T-helper 1 cell treated with Interleukin-12 subunit alpha and Interleukin-12 subunit beta and Interleukin-4 antibody, amounts not matched to agents 30 ng/mL and 1 ng/mL, for 36 hours (primary cell): ENCODE measurements at regions not wholly inside any gene's neighbourhood (a gene's known extent, or its start where the extent isn't known, plus 50 kb on each side); places are given as distances from the start of the nearest gene placed in this dataset.
"Not testable (repeated sequence)": the region's sequence is repeated elsewhere in the genome, so short reads cannot be mapped to it uniquely, and the experiment has no call there.

Source experiments
- intact Hi-C: fragments of 100-400 bp; cut with micrococcal nuclease; formaldehyde crosslinking; loops from one replicate; pipeline ENCODE4 v1.15.1; 2024

GRCh38 chr12:107826276-107826675 is 51.8 kb downstream of the ASCL4 start:
- intact Hi-C loops, result no loop called here

DNA sequence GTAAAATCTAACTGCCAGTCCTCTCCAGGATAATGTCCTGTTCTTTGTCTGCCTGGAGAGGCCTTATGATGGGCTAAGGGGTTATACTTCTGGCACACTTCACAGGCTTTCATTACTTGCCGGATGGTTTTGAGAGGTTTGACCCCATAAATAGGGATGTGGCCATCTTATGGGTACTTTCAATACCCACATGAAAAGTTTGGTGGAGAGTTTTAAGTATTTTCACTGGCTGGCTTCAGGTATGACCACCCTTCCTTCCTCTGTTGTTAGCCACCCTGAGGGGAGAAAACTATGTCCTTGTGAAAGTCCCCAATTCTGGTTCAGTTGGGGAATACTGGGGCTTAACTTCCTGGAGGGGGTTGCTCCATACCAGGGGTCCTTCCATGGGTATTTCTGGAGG is 54.8 kb downstream of the ASCL4 start:
- intact Hi-C loops, result no loop called here

- intact Hi-C loops, result no loop called here
Observed at GRCh38 chr12:107832441-107832840, 57.9 kb downstream of the ASCL4 start.

- intact Hi-C loops, result no loop called here
Observed at GRCh38 chr12:107840186-107840585, 65.7 kb downstream of the ASCL4 start.

GRCh38 chr12:107843351-107844311 is 69.1 kb downstream of the ASCL4 start:
- intact Hi-C loops, result no loop called here

- intact Hi-C loops, result no loop called here
Observed at GRCh38 chr12:107844312-107844921, 69.9 kb downstream of the ASCL4 start.

DNA sequence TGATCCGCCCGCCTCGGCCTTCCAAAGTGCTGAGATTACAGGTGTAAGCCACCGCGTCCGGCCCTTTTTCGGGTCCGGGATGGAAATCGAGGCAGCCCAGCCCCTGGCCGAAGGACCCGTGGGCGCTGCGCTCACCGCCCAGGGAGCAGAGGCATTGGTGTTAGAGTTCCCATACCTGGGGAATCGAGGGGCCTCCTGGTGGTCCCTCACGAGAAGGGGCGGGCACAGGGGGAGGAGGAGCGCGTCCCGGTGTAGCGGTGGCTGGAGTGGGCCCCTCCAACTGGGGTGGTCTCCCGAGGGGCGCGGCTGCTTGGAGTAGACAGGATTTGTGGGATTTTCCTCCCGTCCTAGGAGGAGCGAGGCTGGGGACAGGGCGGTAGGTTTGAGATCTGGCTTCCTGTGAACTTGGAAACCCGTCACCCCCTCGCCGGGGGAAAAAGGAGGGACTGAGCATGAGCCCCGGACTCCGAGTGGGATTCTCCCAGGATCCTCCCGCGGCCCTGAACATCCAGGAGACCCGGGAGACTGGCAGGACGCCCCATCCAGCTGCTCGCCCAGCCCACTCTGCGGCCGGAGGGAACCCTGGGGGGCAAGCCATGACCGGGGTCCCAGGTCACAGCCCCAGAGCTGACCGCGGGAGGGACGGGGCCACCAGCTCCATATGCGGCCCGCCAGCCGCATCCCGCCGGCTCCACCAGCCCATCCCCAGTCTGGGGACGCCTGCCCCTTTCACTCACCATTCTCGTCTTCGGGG is 70.9 kb downstream of the ASCL4 start:
- intact Hi-C loops, result no loop called here

- intact Hi-C loops, result no loop called here
Observed at GRCh38 chr12:107845980-107846659, 71.6 kb downstream of the ASCL4 start.

DNA sequence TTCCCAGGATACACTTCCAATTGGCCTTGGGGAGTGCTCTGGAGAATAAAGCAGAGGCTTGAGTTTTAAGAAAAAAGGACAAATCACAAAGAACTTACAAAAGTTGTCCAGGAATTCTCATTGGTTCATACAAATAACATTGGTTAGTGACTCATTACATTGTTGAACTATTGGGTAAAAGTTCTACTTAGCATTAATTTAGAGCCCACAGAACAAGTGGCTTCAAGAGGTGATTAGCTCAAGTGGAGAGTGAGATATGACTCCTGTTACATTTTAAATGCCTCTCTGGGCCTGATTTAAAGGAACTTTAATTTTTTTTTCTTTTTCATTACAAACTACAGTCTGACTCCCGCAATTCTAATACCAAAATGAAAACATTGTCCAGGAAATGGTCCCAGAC is 72.9 kb downstream of the ASCL4 start:
- intact Hi-C loops, result no loop called here

GRCh38 chr12:107847830-107848229 is 73.3 kb downstream of the ASCL4 start:
- intact Hi-C loops, result no loop called here

DNA sequence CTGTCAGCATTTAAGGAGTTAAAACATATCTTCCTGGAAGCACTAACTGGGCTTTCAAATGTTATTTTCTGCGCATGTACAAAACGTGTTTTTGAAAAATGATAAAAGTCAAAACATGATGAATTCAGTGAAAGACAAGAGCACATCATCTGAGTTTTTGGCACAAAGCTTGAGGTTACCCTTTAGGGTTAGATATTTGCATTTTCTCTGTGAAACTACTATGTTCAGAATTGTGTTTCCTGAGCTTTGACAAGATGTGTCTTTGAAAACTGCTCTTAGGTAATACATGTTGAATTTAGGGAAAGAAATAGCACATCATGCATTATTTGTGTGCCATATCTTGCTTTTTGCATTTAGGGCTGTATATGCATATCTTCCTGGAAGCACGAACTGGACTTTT is 79.0 kb downstream of the ASCL4 start:
- intact Hi-C loops, result loop anchor here (5.0 kb wide), 1 partner anchor 856 kb away; no protein-coding TSS in a partner anchor

GRCh38 chr12:107855471-107855870 is 81.0 kb downstream of the ASCL4 start:
- intact Hi-C loops, result no loop called here

- intact Hi-C loops, result no loop called here
Observed at GRCh38 chr12:107856096-107856495, 81.6 kb downstream of the ASCL4 start.

DNA sequence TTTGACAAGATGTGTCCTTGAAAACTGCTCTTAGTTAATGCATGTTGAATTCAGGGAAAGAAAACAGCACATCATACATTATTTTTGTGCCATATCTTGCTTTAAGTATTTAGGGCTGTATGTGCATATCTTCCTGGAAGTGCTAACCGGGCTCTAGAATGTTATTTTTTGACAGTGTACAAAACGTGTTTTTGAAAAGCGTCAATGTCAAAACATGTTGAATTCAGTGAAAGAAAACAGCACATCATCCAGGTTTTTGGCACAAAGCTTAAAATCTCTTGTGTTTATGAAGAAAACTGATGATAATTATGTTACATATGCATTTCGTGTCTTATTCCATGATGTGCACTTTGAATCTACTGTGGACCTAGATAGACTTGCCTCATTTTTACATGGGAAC is 82.7 kb downstream of the ASCL4 start:
- intact Hi-C loops, result no loop called here

DNA sequence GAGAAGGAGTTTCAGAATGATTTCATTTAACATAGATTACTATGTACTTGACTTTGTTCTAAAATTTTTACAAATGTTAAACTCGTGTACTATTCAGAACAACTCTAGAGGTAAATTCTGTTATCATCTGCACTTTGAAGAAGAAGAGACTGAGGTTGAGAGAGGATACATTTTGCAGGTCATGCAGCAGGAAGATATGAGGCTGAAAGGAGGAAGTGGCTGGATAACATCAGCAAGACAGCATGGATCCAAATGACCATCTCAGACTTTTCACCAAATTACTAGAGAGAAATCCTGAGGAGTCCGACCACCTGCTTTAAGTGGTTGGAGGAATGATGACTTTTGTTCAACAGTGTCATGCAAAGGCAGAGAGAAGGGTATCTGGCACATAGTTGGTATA is 84.9 kb downstream of the ASCL4 start:
- intact Hi-C loops, result no loop called here

DNA sequence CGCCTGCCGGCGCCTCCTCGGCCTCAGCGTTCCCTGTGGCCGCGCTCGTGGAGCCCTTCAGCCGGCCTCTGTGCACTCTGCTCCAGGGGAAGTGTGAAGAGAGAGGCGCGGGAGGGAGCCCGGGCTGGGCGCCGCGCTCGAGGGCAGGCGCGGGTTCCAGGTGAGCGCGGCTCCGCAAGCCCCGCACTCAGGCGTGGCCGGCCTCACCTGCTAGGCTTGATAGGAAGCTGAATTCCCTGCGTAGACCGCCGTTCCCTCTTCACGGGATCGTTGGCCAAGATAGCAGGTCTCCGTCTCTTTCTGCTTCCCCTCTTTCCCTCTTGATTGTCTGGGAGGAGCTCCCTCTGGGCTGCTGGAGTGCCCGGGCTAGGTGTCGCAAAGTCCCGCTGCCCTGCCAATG is 89.7 kb downstream of the ASCL4 start:
- intact Hi-C loops, result no loop called here

DNA sequence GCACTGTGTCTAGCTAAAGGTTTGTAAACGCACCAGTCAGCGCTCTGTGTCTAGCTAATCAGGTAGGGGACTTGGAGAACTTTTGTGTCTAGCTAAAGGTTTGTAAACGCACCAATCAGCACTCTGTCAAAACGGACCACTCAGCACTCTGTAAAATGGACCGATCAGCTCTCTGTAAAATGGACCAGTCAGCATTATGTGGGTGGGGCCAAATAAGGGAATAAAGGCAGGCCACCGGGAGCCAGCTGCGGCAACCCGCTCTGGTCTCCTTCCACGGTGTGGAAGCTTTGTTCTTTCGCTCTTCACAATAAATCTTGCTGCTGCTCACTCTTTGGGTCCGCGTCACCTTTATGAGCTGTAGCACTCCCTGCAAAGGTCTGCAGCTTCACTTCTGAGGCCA is 90.2 kb downstream of the ASCL4 start:
- intact Hi-C loops, result not testable (repeated sequence)

DNA sequence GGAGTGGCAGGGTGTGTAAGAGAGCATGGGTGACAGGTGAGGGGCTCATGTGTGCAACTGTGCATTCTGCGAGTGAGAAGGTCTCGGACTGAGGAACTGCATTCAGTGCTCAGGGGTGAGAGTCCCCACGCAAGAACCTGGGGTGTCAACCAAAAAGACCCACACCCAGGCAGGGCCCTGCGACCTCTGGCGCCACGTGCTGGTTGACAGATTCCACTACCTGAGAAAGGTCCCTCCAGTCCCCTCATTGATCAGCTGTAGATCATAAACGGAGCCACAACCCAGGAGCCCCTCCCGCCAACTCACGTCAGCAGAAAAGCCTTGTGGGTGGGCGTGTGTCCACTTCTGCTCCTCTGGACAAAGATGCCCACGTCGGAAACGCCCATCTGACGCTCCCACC is 98.7 kb downstream of the ASCL4 start:
- intact Hi-C loops, result no loop called here

DNA sequence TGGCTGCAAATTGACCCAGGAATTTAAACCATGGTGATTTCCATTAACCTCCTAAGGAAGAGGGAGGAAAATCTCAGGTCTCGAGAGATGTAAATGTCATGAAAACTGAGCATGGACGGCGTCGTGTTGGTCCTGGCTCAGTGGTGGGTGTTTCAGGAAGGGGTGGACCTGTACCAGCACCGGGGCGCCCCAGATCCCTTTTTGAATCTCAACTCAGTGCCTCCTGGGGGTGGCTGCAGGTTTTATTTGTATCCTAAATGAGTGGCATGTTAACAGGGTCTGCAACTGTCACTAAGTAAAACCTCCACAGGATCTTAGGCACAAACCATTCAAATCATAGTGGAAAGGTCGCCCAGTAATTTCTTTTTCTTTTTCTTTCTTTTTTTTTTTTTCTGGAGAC is 101.3 kb downstream of the ASCL4 start:
- intact Hi-C loops, result no loop called here

GRCh38 chr12:107884769-107885694 is 110.5 kb downstream of the ASCL4 start:
- intact Hi-C loops, result loop anchor here (1.0 to 10.0 kb wide), 4 partner anchors 124 to 760 kb away; partner anchors contain the start of gene PRDM4
